Adrenal gland (tissue), 9 donors: ENCODE measurements at regions not wholly inside any gene's neighbourhood (a gene's known extent, or its start where the extent isn't known, plus 50 kb on each side); places are given as distances from the start of the nearest gene placed in this dataset.
A peak's percentile ranks its signal among the peaks of the same experiment; 100 is the strongest.

Experiments
- DNase-seq, 7 donors: peaks; one replicate each; pipeline ENCODE4 v3.0.0-alpha.2; 2019 to 2020
- H3K27ac ChIP-seq, 5 donors: fragments of 200-600 bp; sonication (generic) in 4 of 5; 1 replicate in 3 of 5; 2 replicates in 2 of 5; pipeline versions ENCODE4 v1.5.1 to v1.8.0; 2016 to 2020; ENCODE audit warnings: mild to moderate bottlenecking in 1 of 5
- H3K27me3 ChIP-seq: fragments of 200-600 bp; 2 replicates; pipeline ENCODE4 v1.8.0; 2021
- H3K36me3 ChIP-seq, 2 donors: fragments of 200-600 bp; replicated peaks in 1 of 2; 1 replicate in 1 of 2; 2 replicates in 1 of 2; pipeline versions ENCODE4 v1.5.1 to v1.8.0; 2018 to 2022
- H3K4me1 ChIP-seq, 2 donors: fragments of 200-600 bp; replicated peaks in 1 of 2; 1 replicate in 1 of 2; 2 replicates in 1 of 2; pipeline versions ENCODE4 v1.5.1 to v1.8.0; 2018 to 2021
- H3K4me3 ChIP-seq, 4 donors: fragments of 200-600 bp; sonication (generic) in 3 of 4; one replicate each; pipeline ENCODE4 v1.5.1; 2016 to 2018
- H3K9me3 ChIP-seq, 3 donors: fragments of 200-600 bp; sonication (generic) in 1 of 3; replicated peaks in 1 of 3; 1 replicate in 2 of 3; 2 replicates in 1 of 3; pipeline versions ENCODE4 v1.5.1 to v1.8.0; 2016 to 2021
- POLR2A ChIP-seq, 2 donors: fragments of 450-650 bp; IDR thresholded peaks; one replicate each; pipeline ENCODE4 v1.6.1; 2017; ENCODE audit warnings: antibody characterized with exemption in 2 of 2, mild to moderate bottlenecking in 2 of 2, moderate library complexity in 1 of 2
- WGBS, 4 donors: extraction: QIAGEN DNeasy Blood & Tissue Kit in 2 of 4; methylation state at CpG; one replicate each; pipeline versions ENCODE4 v1.1.5 to v1.1.7; 2013 to 2017; 5-methylcytosine and 5-hydroxymethylcytosine counted together
- intact Hi-C, 2 donors: fragments of 100-400 bp; cut with DNase I; formaldehyde crosslinking; loops; one replicate each; pipeline versions ENCODE4 v1.14.1 to v1.15.0; 2022 to 2023
- TF ChIP-seq, protein P1 (sequence below), 6 experiments: fragments of 450-650 bp in 4 of 6; fragments of 200-600 bp in 2 of 6; sonication (generic) in 1 of 6; IDR thresholded peaks; 1 replicate in 5 of 6; 2 replicates in 1 of 6; pipeline versions ENCODE4 v1.5.1 to v1.8.0; 2016 to 2021; ENCODE audit warnings: antibody characterized with exemption in 6 of 6, mild to moderate bottlenecking in 2 of 6, moderate library complexity in 1 of 6
- donor health status: healthy with polysubstance abuse.
- donor health status: Bipolar disorder and iron deficiency.
- donor health status: DM: yes; HTN: yes; CAD: no.
- donor health status: DM: no; HTN: no; CAD: no.
- donor health status: DM: no; HTN: no; CAD: no.

GRCh38 chr3:8279476-8279875 lies 222.1 kb upstream of the LMCD1 start:
- H3K9me3 ChIP-seq = no peaks in the 10 kb centered on the region
- no peak overlapping the region for H3K27ac ChIP-seq
- WGBS, 4 donors = 63 to 86% (median 69%) methylated on average over 7 of the region's 7 CpGs
- no peak for DNase-seq
- no peak overlapping the region for H3K4me3 ChIP-seq
- no peaks in the 10 kb centered on the region for H3K27me3 ChIP-seq
- peaks cover 0 to 11% of the 10 kb centered on the region in 2 donors for H3K4me1 ChIP-seq
- intact Hi-C loops = no loop called here
- H3K36me3 ChIP-seq = no peaks in the 10 kb centered on the region
- no peak for TF ChIP-seq POLR2A (IDR thresholded peaks at IDR 0.05)
- TF ChIP-seq, protein P1, sequence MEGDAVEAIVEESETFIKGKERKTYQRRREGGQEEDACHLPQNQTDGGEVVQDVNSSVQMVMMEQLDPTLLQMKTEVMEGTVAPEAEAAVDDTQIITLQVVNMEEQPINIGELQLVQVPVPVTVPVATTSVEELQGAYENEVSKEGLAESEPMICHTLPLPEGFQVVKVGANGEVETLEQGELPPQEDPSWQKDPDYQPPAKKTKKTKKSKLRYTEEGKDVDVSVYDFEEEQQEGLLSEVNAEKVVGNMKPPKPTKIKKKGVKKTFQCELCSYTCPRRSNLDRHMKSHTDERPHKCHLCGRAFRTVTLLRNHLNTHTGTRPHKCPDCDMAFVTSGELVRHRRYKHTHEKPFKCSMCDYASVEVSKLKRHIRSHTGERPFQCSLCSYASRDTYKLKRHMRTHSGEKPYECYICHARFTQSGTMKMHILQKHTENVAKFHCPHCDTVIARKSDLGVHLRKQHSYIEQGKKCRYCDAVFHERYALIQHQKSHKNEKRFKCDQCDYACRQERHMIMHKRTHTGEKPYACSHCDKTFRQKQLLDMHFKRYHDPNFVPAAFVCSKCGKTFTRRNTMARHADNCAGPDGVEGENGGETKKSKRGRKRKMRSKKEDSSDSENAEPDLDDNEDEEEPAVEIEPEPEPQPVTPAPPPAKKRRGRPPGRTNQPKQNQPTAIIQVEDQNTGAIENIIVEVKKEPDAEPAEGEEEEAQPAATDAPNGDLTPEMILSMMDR (IDR thresholded peaks at IDR 0.05) = no peak

- H3K4me3 ChIP-seq = no peak overlapping the region
- H3K9me3 ChIP-seq = no peaks in the 10 kb centered on the region
- no peaks in the 10 kb centered on the region for H3K36me3 ChIP-seq
- no peaks in the 10 kb centered on the region for H3K27me3 ChIP-seq
- no peak for TF ChIP-seq POLR2A (IDR thresholded peaks at IDR 0.05)
- TF ChIP-seq, protein P1 (IDR thresholded peaks at IDR 0.05) = no peak
- peaks cover 0 to 11% of the 10 kb centered on the region in 2 donors for H3K4me1 ChIP-seq
- 72 to 84% (median 82%) methylated on average over 5 of the region's 5 CpGs for whole genome bisulfite sequencing, 4 donors
- H3K27ac ChIP-seq = no peak overlapping the region
- DNase-seq = no peak
- intact Hi-C loops = no loop called here
Observed at GRCh38 chr3:8279886-8280550, 221.6 kb upstream of the LMCD1 start.

DNA sequence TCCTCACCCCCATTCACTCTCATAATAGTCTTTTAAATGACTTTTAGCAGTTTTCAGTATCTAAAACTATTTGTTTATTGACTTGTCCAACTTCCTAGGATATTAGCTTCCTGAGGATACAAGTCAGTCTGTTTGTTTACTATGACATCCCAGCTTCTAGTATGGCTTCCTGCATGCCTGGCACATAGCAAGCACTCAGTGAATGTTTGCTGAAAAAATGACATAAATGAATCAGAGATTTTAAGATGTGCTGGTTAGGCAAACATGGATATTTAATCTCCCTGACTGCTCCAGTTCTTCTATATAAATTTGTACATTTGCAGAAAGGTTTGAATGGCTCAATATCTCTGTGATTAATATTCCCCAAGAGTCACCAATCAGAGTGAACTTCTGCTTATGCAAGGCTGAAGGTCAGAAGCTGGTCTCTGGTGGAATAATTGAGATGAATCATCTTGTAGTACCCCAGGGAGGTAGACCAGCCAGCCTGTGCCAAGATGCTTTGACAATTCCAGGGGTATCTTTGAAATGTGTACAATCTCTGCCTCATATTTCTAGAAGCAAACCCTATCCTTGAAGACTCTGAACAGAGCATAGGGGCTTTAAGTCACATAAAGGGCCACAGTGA lies 219.0 kb upstream of the LMCD1 start:
- H3K4me1 ChIP-seq = peaks cover 0 to 11% of the 10 kb centered on the region in 2 donors
- no peak overlapping the region for H3K27ac ChIP-seq
- no peak for TF ChIP-seq POLR2A (IDR thresholded peaks at IDR 0.05)
- TF ChIP-seq, protein P1 (IDR thresholded peaks at IDR 0.05) = no peak
- H3K27me3 ChIP-seq = no peaks in the 10 kb centered on the region
- DNase-seq = peak in 1 of 7 donors; percentile 4
- H3K4me3 ChIP-seq = no peak overlapping the region
- H3K36me3 ChIP-seq = no peaks in the 10 kb centered on the region
- intact Hi-C loops = no loop called here
- H3K9me3 ChIP-seq = no peaks in the 10 kb centered on the region

DNA sequence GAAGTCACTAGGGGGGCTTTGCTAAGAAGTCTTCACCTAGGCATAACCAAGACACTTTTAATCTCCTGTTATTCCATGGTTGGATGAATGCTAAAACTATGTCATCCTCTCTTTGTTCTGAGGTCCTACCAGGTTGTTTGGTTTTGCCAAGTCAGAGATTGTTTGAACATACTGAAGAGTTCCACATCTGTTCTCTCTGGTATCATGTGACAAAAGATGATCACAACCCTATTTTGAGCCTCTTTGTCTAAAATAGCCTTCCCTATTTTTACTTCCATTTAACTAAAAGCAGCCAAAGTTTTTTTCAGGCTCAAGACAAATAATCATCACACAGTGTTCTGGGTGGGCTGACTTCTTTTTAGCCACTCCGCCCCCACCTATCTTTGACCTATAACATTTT lies 218.4 kb upstream of the LMCD1 start:
- DNase-seq = no peak
- WGBS, 4 donors = 78 to 94% (median 89%) methylated on average over 1 of the region's 1 CpG
- Histone ChIP-seq H3K36me3 (no peaks in the 10 kb centered on the region), H3K27ac (no peak overlapping the region), H3K9me3 (no peaks in the 10 kb centered on the region), H3K4me1 (peaks cover 0 to 11% of the 10 kb centered on the region in 2 donors), H3K27me3 (no peaks in the 10 kb centered on the region), H3K4me3 (no peak overlapping the region)
- intact Hi-C loops = no loop called here
- TF ChIP-seq POLR2A (IDR thresholded peaks at IDR 0.05) = no peak
- TF ChIP-seq, protein P1 (IDR thresholded peaks at IDR 0.05) = no peak
